ENCODE measurements at regions not wholly inside any gene's neighbourhood (a gene's known extent, or its start where the extent isn't known, plus 50 kb on each side); places are given as distances from the start of the nearest gene placed in this dataset.

DNA sequence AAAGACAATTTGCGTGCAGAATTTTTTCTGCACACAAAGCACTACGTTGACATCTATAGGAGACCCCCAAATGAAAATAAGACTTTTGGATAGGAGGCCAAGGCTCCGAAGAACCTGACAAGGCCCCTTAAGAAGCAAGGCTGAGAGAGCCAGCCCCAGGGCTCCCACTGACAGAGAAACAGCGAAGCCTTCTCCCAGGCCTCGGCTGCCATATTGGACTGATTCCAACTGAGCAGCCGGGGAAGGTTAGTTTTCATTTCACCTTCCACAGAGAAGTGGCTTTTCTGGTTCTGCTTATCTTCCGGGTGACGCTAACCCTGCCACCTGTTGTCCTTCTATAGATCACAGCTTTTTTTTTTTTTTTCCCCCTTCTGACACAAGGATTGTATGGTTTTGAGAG, 356.7 kb downstream of the SOX9 start:
- TF ChIP-seq FOXK1 (CRISPR knock-in tag; IDR thresholded peaks at IDR 0.05) (no peak), ZNF232 (CRISPR knock-in tag; IDR thresholded peaks at IDR 0.05) (no peak), ZNF263 (CRISPR knock-in tag; IDR thresholded peaks at IDR 0.05; ENCODE audit: low read depth) (no peak), ZNF416 (CRISPR knock-in tag; IDR thresholded peaks at IDR 0.05) (no peak), ZNF121 (CRISPR knock-in tag; IDR thresholded peaks at IDR 0.05) (no peak), ATF3 (CRISPR knock-in tag; conservative IDR thresholded peaks at IDR 0.05) (no peak), MXD4 (CRISPR knock-in tag; IDR thresholded peaks at IDR 0.05; ENCODE audit: borderline replicate concordance) (no peak), FOXJ3 (CRISPR knock-in tag; IDR thresholded peaks at IDR 0.05; ENCODE audit: borderline replicate concordance) (no peak), NR2C2 (CRISPR knock-in tag; IDR thresholded peaks at IDR 0.05) (no peak)
- TF ChIP-seq, protein P1, sequence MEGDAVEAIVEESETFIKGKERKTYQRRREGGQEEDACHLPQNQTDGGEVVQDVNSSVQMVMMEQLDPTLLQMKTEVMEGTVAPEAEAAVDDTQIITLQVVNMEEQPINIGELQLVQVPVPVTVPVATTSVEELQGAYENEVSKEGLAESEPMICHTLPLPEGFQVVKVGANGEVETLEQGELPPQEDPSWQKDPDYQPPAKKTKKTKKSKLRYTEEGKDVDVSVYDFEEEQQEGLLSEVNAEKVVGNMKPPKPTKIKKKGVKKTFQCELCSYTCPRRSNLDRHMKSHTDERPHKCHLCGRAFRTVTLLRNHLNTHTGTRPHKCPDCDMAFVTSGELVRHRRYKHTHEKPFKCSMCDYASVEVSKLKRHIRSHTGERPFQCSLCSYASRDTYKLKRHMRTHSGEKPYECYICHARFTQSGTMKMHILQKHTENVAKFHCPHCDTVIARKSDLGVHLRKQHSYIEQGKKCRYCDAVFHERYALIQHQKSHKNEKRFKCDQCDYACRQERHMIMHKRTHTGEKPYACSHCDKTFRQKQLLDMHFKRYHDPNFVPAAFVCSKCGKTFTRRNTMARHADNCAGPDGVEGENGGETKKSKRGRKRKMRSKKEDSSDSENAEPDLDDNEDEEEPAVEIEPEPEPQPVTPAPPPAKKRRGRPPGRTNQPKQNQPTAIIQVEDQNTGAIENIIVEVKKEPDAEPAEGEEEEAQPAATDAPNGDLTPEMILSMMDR (IDR thresholded peaks at IDR 0.05), result no peak
- TF ChIP-seq, protein P2, sequence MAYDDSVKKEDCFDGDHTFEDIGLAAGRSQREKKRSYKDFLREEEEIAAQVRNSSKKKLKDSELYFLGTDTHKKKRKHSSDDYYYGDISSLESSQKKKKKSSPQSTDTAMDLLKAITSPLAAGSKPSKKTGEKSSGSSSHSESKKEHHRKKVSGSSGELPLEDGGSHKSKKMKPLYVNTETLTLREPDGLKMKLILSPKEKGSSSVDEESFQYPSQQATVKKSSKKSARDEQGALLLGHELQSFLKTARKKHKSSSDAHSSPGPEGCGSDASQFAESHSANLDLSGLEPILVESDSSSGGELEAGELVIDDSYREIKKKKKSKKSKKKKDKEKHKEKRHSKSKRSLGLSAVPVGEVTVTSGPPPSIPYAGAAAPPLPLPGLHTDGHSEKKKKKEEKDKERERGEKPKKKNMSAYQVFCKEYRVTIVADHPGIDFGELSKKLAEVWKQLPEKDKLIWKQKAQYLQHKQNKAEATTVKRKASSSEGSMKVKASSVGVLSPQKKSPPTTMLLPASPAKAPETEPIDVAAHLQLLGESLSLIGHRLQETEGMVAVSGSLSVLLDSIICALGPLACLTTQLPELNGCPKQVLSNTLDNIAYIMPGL (CRISPR knock-in tag; IDR thresholded peaks at IDR 0.05), result no peak

All from WTC11 (cell line).